ENCODE measurements at regions not wholly inside any gene's neighbourhood (a gene's known extent, or its start where the extent isn't known, plus 50 kb on each side); places are given as distances from the start of the nearest gene placed in this dataset.

- no peak for TF ChIP-seq POLR2A (IDR thresholded peaks at IDR 0.05)
- no peak for TF ChIP-seq CTCF (IDR thresholded peaks at IDR 0.05)
- no peak for TF ChIP-seq POLR2AphosphoS5 (IDR thresholded peaks at IDR 0.05)
Measured at GRCh38 chr15:67945951-67946700, 106.3 kb upstream of the RNU6-1 start.
